ENCODE measurements at regions not wholly inside any gene's neighbourhood (a gene's known extent, or its start where the extent isn't known, plus 50 kb on each side); places are given as distances from the start of the nearest gene placed in this dataset.

- DNase-seq: peak; percentile 7
Measured at GRCh38 chr6:22954749-22955385, 385.5 kb downstream of the HDGFL1 start.

- no peak for DNase-seq
Measured at GRCh38 chr6:22956029-22956681, 386.8 kb downstream of the HDGFL1 start.

GRCh38 chr6:22958677-22959076 lies 389.3 kb downstream of the HDGFL1 start:
- DNase-seq: no peak

GRCh38 chr6:22959571-22959970 lies 390.2 kb downstream of the HDGFL1 start:
- DNase-seq: no peak

GRCh38 chr6:22964334-22964733 lies 395.0 kb downstream of the HDGFL1 start:
- DNase-seq: no peak

- no peak for DNase-seq
Measured at GRCh38 chr6:22965889-22966288, 396.5 kb downstream of the HDGFL1 start.

GRCh38 chr6:22966691-22967422 lies 397.5 kb downstream of the HDGFL1 start:
- DNase-seq: no peak

GRCh38 chr6:22970004-22970403 lies 400.6 kb downstream of the HDGFL1 start:
- no peak for DNase-seq

GRCh38 chr6:22972771-22973170 lies 403.4 kb downstream of the HDGFL1 start:
- DNase-seq: no peak

- DNase-seq: no peak
Measured at GRCh38 chr6:22975079-22975478, 405.7 kb downstream of the HDGFL1 start.

- no peak for DNase-seq
Measured at GRCh38 chr6:22980446-22980845, 411.1 kb downstream of the HDGFL1 start.

GRCh38 chr6:23002044-23002619 lies 432.8 kb downstream of the HDGFL1 start:
- DNase-seq: no peak

- DNase-seq: no peak
Measured at GRCh38 chr6:23003671-23004467, 434.5 kb downstream of the HDGFL1 start.

- no peak for DNase-seq
Measured at GRCh38 chr6:23006656-23007055, 437.3 kb downstream of the HDGFL1 start.

- no peak for DNase-seq
Measured at GRCh38 chr6:23011615-23012014, 442.2 kb downstream of the HDGFL1 start.

GRCh38 chr6:23013776-23014175 lies 444.4 kb downstream of the HDGFL1 start:
- DNase-seq: no peak

GRCh38 chr6:23016696-23017095 lies 447.3 kb downstream of the HDGFL1 start:
- DNase-seq: no peak

- no peak for DNase-seq
Measured at GRCh38 chr6:23021487-23021886, 452.1 kb downstream of the HDGFL1 start.

GRCh38 chr6:23027281-23027680 lies 457.9 kb downstream of the HDGFL1 start:
- DNase-seq: no peak

GRCh38 chr6:23031986-23032385 lies 462.6 kb downstream of the HDGFL1 start:
- no peak for DNase-seq

- no peak for DNase-seq
Measured at GRCh38 chr6:23034926-23035325, 465.6 kb downstream of the HDGFL1 start.

- no peak for DNase-seq
Measured at GRCh38 chr6:23036406-23036983, 467.1 kb downstream of the HDGFL1 start.

- DNase-seq: no peak
Measured at GRCh38 chr6:23040899-23041298, 471.5 kb downstream of the HDGFL1 start.

Measured in inflammatory macrophage treated with lipopolysaccharide for 4 hours (primary cell).